Activated CD4-positive, alpha-beta T cell treated with anti-CD3 and anti-CD28 coated beads, Interleukin-2, amount 10 ng/mL, durations not matched to agents 24 days and 14 days (primary cell): ENCODE measurements at regions not wholly inside any gene's neighbourhood (a gene's known extent, or its start where the extent isn't known, plus 50 kb on each side); places are given as distances from the start of the nearest gene placed in this dataset.

ENCODE experiments used
- DNase-seq: peaks from one replicate; pipeline ENCODE4 v3.0.0; 2022
- H3K27ac Mint-ChIP-seq: one replicate; pipeline ENCODE4 v1.8.0; 2022; ENCODE audit warnings: mild to moderate bottlenecking, mixed read lengths
- H3K27me3 Mint-ChIP-seq: one replicate; pipeline ENCODE4 v1.8.0; 2022; ENCODE audit warnings: mixed read lengths
- H3K36me3 Mint-ChIP-seq: one replicate; pipeline ENCODE4 v1.8.0; 2022; ENCODE audit warnings: low read depth, mild to moderate bottlenecking, mixed read lengths
- H3K4me1 Mint-ChIP-seq: one replicate; pipeline ENCODE4 v1.8.0; 2021; ENCODE audit warnings: mixed read lengths
- H3K4me3 Mint-ChIP-seq: one replicate; pipeline ENCODE4 v1.8.0; 2022; ENCODE audit warnings: mild to moderate bottlenecking, moderate library complexity, mixed read lengths
- H3K9me3 Mint-ChIP-seq: one replicate; pipeline ENCODE4 v1.8.0; 2021; ENCODE audit warnings: mixed read lengths
- intact Hi-C: fragments of 100-400 bp; cut with micrococcal nuclease; formaldehyde crosslinking; loops from one replicate; pipeline ENCODE4 v1.15.1; 2023

DNA sequence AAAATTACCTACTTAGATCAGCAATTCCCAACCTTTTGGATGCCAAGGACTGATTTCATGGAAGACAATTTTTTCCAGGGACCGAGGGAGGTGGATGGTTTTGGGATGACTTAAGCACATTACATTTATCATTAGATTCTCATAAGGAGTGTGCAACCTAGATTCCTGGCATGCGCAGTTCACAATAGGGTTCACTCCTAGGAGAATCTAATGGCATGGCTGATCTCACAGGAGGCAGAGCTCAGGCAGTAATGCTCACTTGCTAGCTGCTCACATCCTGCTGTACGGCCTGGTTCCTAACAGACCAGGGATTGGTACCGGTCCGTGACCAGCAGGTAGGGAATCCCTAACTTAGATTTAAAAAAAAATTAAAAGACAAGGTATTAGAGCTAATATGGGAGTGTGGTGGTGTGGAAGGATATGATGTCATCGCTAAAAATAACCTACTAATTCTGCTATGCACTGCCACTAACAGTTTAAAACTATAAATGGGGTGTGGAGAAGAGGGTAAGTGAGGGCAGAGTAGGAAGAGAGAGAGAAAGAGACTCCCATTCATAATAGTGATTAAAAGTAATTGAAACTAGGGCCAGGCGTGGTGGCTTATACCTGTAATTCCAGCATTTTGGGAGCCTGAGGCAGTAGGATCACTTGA, 282.7 kb downstream of the BAMBI start:
- intact Hi-C loops = no loop called here
- no peak overlapping the region for H3K4me3 Mint-ChIP-seq
- no peaks in the 10 kb centered on the region for H3K27me3 Mint-ChIP-seq
- DNase-seq = no peak
- H3K36me3 Mint-ChIP-seq = no peaks in the 10 kb centered on the region
- H3K27ac Mint-ChIP-seq = no peak overlapping the region
- H3K4me1 Mint-ChIP-seq = no peaks in the 10 kb centered on the region
- no peaks in the 10 kb centered on the region for H3K9me3 Mint-ChIP-seq

DNA sequence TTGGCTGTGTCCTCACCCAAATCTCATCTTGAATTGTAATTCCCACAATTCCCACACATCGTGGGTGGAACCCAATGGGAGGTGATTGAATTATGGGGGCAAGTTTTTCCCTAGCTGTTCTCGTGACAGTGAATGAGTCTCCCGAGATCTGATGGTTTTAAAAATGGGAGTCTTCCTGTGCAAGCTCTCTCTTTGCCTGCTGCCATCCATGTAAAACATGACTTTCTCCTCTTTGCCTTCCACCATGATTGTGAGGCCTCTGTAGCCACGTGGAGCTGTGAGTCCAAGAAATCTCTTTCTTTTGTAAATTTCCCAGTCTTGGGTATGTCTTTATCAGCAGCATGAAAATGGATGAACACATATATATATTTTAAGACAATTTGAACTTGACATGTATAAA, 285.4 kb downstream of the BAMBI start:
- Mint-ChIP-seq H3K4me3 (no peak overlapping the region), H3K27me3 (no peaks in the 10 kb centered on the region), H3K27ac (no peak overlapping the region), H3K4me1 (no peaks in the 10 kb centered on the region), H3K36me3 (no peaks in the 10 kb centered on the region), H3K9me3 (no peaks in the 10 kb centered on the region)
- intact Hi-C loops = no loop called here
- DNase-seq = no peak

DNA sequence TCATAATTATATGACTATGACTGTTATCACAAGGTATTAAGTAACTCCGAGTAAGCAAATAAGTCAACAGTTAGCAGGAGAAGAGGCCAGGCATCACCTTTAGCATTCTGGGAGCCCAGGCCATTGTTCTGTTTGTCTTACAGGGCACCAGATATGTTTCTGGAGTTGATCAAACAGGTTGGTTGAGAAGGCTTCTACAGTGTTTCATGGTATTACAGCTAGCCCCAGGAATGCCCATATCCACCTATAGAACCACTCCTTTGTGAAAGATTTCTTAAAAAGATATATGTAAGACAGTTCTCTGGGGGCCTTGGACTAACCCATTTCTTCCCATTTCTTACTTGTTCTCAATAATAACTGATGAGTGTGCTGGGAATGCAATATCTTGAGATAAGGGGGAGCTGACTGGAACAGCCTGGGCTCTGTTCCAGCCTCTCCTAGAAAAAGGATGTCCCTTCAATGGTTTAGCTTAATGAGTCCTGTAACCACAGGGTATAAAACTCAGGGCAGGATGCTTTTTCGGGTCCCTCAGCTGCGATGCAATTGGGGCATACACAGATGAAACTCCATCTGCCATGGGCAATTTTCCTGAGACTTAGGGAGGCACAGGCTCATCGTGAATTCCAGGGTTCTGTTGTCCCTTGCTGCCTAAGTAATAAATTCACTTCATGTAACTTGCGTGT, 286.4 kb downstream of the BAMBI start:
- no peak overlapping the region for H3K4me3 Mint-ChIP-seq
- no peaks in the 10 kb centered on the region for H3K4me1 Mint-ChIP-seq
- intact Hi-C loops = no loop called here
- no peaks in the 10 kb centered on the region for H3K27me3 Mint-ChIP-seq
- no peak for DNase-seq
- H3K36me3 Mint-ChIP-seq = no peaks in the 10 kb centered on the region
- H3K9me3 Mint-ChIP-seq = no peaks in the 10 kb centered on the region
- no peak overlapping the region for H3K27ac Mint-ChIP-seq

DNA sequence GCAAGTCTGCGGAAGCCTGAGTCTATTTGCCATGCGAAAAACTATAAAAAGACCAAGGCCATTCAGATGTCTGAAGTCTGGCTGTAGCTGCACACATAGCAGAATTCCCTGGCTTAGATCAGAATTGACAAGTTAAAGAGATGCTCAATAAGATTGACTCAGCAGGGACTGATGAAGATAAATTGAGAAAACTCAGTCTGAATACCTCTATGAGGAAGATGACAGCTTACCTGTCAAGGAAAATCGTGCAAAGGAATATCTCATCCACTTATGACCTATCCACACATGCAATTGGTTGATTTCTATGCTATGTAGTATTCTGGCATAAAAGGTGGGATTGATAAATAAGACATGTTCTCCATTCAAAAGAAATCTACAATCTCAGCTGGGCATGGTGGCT, 288.6 kb downstream of the BAMBI start:
- Mint-ChIP-seq H3K4me3 (no peak overlapping the region), H3K9me3 (no peaks in the 10 kb centered on the region), H3K27ac (no peak overlapping the region), H3K27me3 (no peaks in the 10 kb centered on the region), H3K4me1 (no peaks in the 10 kb centered on the region), H3K36me3 (no peaks in the 10 kb centered on the region)
- intact Hi-C loops = no loop called here
- DNase-seq = no peak

DNA sequence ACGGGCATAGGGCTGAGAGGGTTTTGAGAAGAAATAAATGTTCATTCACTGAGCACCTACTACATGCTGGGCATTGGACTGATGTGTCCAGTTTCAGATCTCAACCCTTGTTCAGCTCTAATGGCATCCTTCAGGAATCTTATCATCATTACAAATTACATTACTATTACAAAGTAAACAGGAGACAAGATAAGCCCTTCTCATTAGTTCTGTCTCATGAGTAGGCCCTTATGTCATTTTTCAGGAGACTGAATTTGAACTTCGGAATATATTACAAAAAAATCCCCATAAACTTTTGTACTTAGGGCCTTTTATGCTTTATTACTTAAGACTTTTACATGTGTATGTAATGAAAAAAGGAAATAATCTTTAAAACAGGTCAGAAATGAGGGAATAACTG, 289.7 kb downstream of the BAMBI start:
- no peaks in the 10 kb centered on the region for H3K9me3 Mint-ChIP-seq
- H3K4me3 Mint-ChIP-seq = no peak overlapping the region
- no peaks in the 10 kb centered on the region for H3K4me1 Mint-ChIP-seq
- intact Hi-C loops = no loop called here
- no peaks in the 10 kb centered on the region for H3K27me3 Mint-ChIP-seq
- DNase-seq = no peak
- H3K36me3 Mint-ChIP-seq = no peaks in the 10 kb centered on the region
- H3K27ac Mint-ChIP-seq = no peak overlapping the region

DNA sequence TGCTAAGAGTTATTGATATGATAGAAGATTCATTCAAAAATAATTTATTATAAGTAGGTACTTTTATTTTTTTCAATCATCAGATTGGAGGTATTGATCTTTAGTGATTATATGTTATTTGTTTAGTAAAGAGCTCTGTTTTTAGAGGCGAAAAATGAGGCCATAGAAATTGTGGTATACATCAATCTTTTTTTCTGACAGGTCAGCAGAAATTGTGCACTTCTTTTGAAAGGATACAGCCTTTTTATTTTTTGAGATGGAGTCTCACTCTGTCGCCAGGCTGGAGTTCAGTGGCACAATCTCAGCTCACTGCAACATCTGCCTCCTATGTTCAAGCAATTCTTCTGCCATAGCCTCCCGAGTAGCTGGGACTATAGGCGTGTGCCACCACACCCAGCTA, 292.1 kb downstream of the BAMBI start:
- no peak overlapping the region for H3K4me3 Mint-ChIP-seq
- intact Hi-C loops = no loop called here
- no peaks in the 10 kb centered on the region for H3K4me1 Mint-ChIP-seq

DNA sequence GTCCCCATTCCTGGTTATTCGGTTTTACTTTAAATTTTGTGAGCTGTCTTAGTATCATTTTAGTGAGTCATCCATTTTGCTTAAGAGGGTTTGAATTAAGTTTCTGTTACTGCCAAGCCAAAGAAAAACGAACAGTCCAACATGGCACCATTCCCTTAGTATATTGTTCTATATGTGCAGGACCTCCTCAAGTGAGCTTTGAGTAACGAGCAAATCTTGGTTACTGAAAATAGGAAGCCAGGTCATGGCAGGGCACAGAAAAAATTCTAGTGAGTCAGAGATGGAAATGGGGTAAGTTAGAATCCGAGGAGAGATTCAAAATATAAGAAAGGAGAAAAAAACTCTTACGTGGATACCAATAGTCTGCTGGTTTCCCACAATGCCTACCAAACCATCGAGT, 292.9 kb downstream of the BAMBI start:
- Mint-ChIP-seq H3K9me3 (no peaks in the 10 kb centered on the region), H3K27me3 (no peaks in the 10 kb centered on the region), H3K27ac (no peak overlapping the region), H3K4me1 (no peaks in the 10 kb centered on the region), H3K4me3 (no peak overlapping the region), H3K36me3 (no peaks in the 10 kb centered on the region)
- intact Hi-C loops = no loop called here
- no peak for DNase-seq

More for the DNA sequence above, 292.1 kb downstream of the BAMBI start:
- Mint-ChIP-seq H3K9me3 (no peaks in the 10 kb centered on the region), H3K27ac (no peak overlapping the region), H3K27me3 (no peaks in the 10 kb centered on the region), H3K36me3 (no peaks in the 10 kb centered on the region)
- DNase-seq = no peak

DNA sequence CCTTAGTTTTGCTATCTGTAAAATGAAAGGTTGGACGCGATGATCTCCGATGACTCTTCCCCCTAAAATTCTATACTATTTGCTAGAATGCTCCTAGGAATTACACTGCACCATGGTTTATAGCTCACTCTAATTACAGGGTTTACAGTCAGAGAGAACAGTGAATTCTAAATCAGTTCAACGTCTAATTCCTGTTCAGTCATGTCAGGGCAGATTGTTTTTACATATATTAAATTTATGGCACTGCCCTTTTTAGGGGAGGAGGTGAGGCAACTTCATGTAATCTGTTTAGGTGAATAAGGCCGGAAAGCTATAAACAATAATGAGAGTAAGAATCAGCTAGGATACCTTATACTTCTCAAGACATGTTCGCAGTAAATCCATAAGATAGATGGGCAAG, 293.9 kb downstream of the BAMBI start:
- H3K36me3 Mint-ChIP-seq = no peaks in the 10 kb centered on the region
- no peaks in the 10 kb centered on the region for H3K9me3 Mint-ChIP-seq
- intact Hi-C loops = no loop called here
- DNase-seq = no peak
- H3K4me1 Mint-ChIP-seq = no peaks in the 10 kb centered on the region
- H3K27me3 Mint-ChIP-seq = no peaks in the 10 kb centered on the region
- H3K27ac Mint-ChIP-seq = no peak overlapping the region
- no peak overlapping the region for H3K4me3 Mint-ChIP-seq

DNA sequence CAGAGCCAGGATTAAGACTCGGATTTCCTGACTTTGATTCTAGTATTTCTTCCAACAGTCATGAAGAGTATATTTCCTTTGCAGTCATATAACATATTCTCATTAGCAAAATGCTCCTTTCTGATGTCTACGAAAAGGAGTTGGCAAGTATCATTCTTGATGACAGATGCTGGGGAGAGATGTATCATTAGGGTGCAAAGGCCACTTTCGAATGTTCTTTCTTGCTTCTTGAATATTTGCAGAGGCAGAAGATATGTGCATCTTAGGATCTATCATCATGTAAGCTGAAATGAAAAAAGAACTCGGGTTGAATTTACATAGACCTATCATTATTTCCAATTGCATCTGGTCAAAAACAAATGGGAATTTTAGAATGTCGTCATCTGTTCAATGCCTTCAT, 294.4 kb downstream of the BAMBI start:
- no peaks in the 10 kb centered on the region for H3K9me3 Mint-ChIP-seq
- H3K4me1 Mint-ChIP-seq = no peaks in the 10 kb centered on the region
- intact Hi-C loops = no loop called here
- no peaks in the 10 kb centered on the region for H3K36me3 Mint-ChIP-seq
- H3K27ac Mint-ChIP-seq = no peak overlapping the region
- DNase-seq = no peak
- H3K27me3 Mint-ChIP-seq = no peaks in the 10 kb centered on the region
- no peak overlapping the region for H3K4me3 Mint-ChIP-seq

DNA sequence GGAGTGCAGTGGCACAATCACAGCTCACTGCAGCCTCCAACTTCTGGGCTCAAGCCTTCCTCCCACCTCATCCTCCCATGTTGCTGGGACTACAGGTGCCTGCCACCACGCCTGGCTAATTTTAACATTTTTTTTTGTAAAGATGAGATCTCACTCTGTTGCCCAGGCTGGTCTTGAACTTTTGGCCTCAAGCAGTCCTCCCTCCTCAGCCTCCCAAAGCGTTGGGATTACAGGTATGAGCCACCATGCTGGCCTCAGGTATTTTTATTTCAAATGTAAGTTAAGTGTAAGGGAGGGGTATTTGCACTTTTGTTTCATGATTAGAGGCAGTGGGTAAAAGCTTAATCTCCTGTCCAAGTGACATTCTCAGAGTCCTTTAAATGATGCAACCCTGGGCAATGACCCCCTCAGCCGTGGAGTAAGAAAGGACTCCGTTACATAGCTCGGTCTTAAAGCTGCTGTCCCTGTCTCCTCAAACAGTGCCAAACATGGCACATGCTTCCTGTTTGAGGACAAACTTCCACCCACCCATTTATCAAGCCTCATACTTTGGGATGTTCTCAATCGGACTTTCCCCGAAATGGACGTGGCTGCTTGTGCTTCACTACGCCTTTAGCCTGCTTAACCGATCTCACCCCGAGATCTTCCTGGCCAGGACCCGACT, 296.1 kb downstream of the BAMBI start:
- intact Hi-C loops = no loop called here
- H3K9me3 Mint-ChIP-seq = peaks cover 4% of the 10 kb centered on the region
- no peaks in the 10 kb centered on the region for H3K36me3 Mint-ChIP-seq
- no peak overlapping the region for H3K4me3 Mint-ChIP-seq
- H3K4me1 Mint-ChIP-seq = no peaks in the 10 kb centered on the region
- DNase-seq = no peak
- H3K27me3 Mint-ChIP-seq = no peaks in the 10 kb centered on the region
- no peak overlapping the region for H3K27ac Mint-ChIP-seq

DNA sequence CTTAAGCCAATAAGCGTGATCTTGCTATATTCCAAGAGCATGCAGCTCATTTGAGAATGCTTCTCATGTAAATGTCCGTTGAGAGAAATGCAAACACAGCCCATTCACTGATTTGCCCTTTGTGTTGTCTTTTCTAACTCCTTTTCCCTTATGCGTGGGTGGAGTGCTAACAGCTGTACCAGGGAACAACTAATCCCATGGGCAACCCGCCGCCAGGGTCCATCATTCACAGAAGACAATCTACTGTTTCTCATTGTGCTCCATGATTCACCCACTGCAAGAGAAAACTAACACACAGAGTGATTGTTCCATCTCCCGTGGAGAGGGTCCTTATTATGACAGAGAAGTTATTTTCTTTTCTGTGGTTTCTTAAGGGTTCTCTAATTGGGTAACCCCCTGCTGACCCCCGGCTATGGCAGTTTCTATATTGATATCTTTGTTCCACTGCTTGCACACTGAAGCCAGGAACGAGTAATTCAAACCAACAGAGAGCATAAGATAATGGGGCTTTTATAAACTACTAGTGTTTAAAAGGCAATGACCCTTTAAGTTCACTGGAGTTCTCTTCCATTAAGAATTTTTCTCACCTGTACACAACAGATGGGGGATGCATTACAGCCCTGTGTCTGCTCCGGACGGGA, 298.7 kb downstream of the BAMBI start:
- H3K36me3 Mint-ChIP-seq = no peaks in the 10 kb centered on the region
- H3K27ac Mint-ChIP-seq = no peak overlapping the region
- H3K9me3 Mint-ChIP-seq = peaks cover 4% of the 10 kb centered on the region

DNA sequence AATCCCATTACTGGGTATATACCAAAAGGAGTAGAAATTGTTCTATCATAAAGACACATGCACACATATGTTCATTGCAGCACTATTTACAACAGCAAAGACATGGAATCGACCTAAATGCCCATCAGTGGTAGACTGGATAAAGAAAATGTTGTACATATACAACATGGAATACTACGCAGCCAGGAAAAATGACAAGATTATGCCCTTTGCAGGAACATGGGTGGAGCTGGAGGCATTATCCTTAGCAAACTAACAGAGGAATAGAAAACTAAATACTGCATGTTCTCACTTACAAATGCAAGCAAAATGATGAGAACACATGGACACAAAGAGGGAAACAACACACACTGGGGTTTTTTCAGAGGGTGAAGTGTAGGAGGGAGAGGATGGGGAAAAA, 300.2 kb downstream of the BAMBI start:
- H3K36me3 Mint-ChIP-seq = no peaks in the 10 kb centered on the region
- no peak overlapping the region for H3K27ac Mint-ChIP-seq
- H3K4me3 Mint-ChIP-seq = no peak overlapping the region
- H3K27me3 Mint-ChIP-seq = no peaks in the 10 kb centered on the region
- H3K9me3 Mint-ChIP-seq = peaks cover 4% of the 10 kb centered on the region
- H3K4me1 Mint-ChIP-seq = no peaks in the 10 kb centered on the region
- DNase-seq = no peak
- intact Hi-C loops = no loop called here

More for the DNA sequence above, 298.7 kb downstream of the BAMBI start:
- Mint-ChIP-seq H3K27me3 (no peaks in the 10 kb centered on the region), H3K4me1 (no peaks in the 10 kb centered on the region), H3K4me3 (no peak overlapping the region)
- intact Hi-C loops = no loop called here
- DNase-seq = no peak

DNA sequence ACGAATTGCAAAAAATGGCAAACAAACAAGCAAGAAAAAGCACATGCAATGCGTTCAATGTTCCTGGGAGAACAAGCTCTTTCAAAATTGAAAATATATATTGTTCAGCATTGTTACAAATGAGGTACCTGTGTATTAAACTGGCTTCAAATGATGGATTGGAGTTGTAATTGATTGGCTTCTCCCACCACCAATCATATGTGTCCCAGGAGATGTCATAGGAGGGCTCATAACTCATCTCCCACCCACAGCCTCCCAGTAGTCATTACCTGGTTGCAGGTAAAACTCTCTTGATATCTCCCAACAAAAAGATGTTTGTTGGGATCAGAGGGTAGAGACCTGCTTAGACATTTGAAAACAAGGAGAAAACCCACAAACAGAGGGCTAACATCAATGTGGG, 302.9 kb downstream of the BAMBI start:
- peaks cover 4% of the 10 kb centered on the region for H3K9me3 Mint-ChIP-seq
- intact Hi-C loops = no loop called here
- DNase-seq = no peak
- no peak overlapping the region for H3K27ac Mint-ChIP-seq
- no peak overlapping the region for H3K4me3 Mint-ChIP-seq
- H3K4me1 Mint-ChIP-seq = peaks cover 3% of the 10 kb centered on the region
- no peaks in the 10 kb centered on the region for H3K27me3 Mint-ChIP-seq
- no peaks in the 10 kb centered on the region for H3K36me3 Mint-ChIP-seq

DNA sequence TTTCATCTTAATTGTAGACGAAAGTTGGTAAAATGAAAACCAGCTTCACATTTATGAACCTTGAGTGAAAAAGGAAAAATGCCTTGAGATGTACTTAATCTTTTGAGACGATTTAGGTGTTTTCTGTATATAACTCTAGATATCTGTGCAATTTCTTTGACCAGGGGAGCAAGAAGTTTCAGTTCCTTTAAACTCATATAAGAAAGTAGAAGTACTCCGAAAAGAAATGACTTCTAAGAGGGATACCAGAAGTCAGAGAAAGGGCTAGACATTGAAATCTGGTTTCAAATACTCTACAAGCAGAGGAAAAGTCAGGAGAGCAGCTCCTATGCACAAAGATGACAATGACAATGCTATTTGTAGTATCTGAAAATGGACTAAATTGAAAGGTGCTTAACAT, 303.7 kb downstream of the BAMBI start:
- H3K27me3 Mint-ChIP-seq = no peaks in the 10 kb centered on the region
- peaks cover 3% of the 10 kb centered on the region for H3K4me1 Mint-ChIP-seq
- H3K9me3 Mint-ChIP-seq = peaks cover 4% of the 10 kb centered on the region
- H3K27ac Mint-ChIP-seq = no peak overlapping the region
- DNase-seq = no peak
- no peak overlapping the region for H3K4me3 Mint-ChIP-seq
- H3K36me3 Mint-ChIP-seq = no peaks in the 10 kb centered on the region
- intact Hi-C loops = no loop called here
